ENCODE measurements at regions not wholly inside any gene's neighbourhood (a gene's known extent, or its start where the extent isn't known, plus 50 kb on each side); places are given as distances from the start of the nearest gene placed in this dataset.

GRCh38 chr2:74036010-74036409, 51.3 kb downstream of the TET3 start:
- H3K9me3 ChIP-seq (ENCODE audit: control insufficient read depth, low read depth, low read length) = no peaks in the 10 kb centered on the region
- H3K27ac ChIP-seq (ENCODE audit: control insufficient read depth, insufficient read depth, low read length) = no peak overlapping the region
- peaks cover 56% of the 10 kb centered on the region for H3K79me2 ChIP-seq (ENCODE audit: control insufficient read depth, insufficient read depth, low read length)
- TF ChIP-seq CTCF (optimal IDR thresholded peaks at IDR 0.05 in 1 of 3, IDR thresholded peaks at IDR 0.05 in 1 of 3, conservative IDR thresholded peaks at IDR 0.05 in 1 of 3; ENCODE audit: extremely low read depth in 1 of 3, insufficient read depth in 2 of 3, low read length in 3 of 3) = no peak
- TF ChIP-seq EZH2 (IDR thresholded peaks at IDR 0.05; ENCODE audit: low read length) = no peak
- H3K4me1 ChIP-seq (ENCODE audit: control insufficient read depth, extremely low read depth, insufficient read depth, low read length) = peaks cover 7% of the 10 kb centered on the region
- dilution Hi-C loops (cut with MboI; ENCODE audit: extremely low pct_ligation_motif_present, low sequenced_read_pairs) = no loop called here
- no peak overlapping the region for H3K4me2 ChIP-seq (ENCODE audit: control insufficient read depth, extremely low read depth, insufficient read depth, low read depth, low read length)
- FAIRE-seq = no peak
- peaks cover 16% of the 10 kb centered on the region for H4K20me1 ChIP-seq (ENCODE audit: control insufficient read depth, extremely low read depth, insufficient read depth, low read length)
- H3K4me3 ChIP-seq (ENCODE audit: control insufficient read depth in 2 of 3, extremely low read depth in 1 of 3, insufficient read depth in 2 of 3, low read depth in 1 of 3, low read length in 3 of 3) = no peak overlapping the region
- DNase-seq (ENCODE audit: low read depth, low spot score) = no peak
- no peak overlapping the region for H2AFZ ChIP-seq (ENCODE audit: control insufficient read depth, low read length)
- no peak overlapping the region for H3K9ac ChIP-seq (ENCODE audit: control insufficient read depth, extremely low read depth, insufficient read depth, low read length)
- H3K36me3 ChIP-seq (ENCODE audit: control insufficient read depth in 2 of 2, extremely low read depth in 1 of 2, insufficient read depth in 2 of 2, low read length in 2 of 2) = no peaks in the 10 kb centered on the region
- H3K9me1 ChIP-seq (ENCODE audit: control insufficient read depth, extremely low read depth, insufficient read depth, low read length) = no peaks in the 10 kb centered on the region
- no peaks in the 10 kb centered on the region for H3K27me3 ChIP-seq (ENCODE audit: control insufficient read depth, extremely low read depth, insufficient read depth, low read length)

- dilution Hi-C loops (cut with MboI; ENCODE audit: extremely low pct_ligation_motif_present, low sequenced_read_pairs) = no loop called here
- no peaks in the 10 kb centered on the region for H3K27me3 ChIP-seq (ENCODE audit: control insufficient read depth, extremely low read depth, insufficient read depth, low read length)
- no peak overlapping the region for H3K27ac ChIP-seq (ENCODE audit: control insufficient read depth, insufficient read depth, low read length)
- no peak for FAIRE-seq
- peaks cover 55% of the 10 kb centered on the region for H3K79me2 ChIP-seq (ENCODE audit: control insufficient read depth, insufficient read depth, low read length)
- no peak for DNase-seq (ENCODE audit: low read depth, low spot score)
- H3K4me1 ChIP-seq (ENCODE audit: control insufficient read depth, extremely low read depth, insufficient read depth, low read length) = peaks cover 7% of the 10 kb centered on the region
- H3K36me3 ChIP-seq (ENCODE audit: control insufficient read depth in 2 of 2, extremely low read depth in 1 of 2, insufficient read depth in 2 of 2, low read length in 2 of 2) = no peaks in the 10 kb centered on the region
- no peaks in the 10 kb centered on the region for H3K9me1 ChIP-seq (ENCODE audit: control insufficient read depth, extremely low read depth, insufficient read depth, low read length)
- no peak overlapping the region for H3K4me3 ChIP-seq (ENCODE audit: control insufficient read depth in 2 of 3, extremely low read depth in 1 of 3, insufficient read depth in 2 of 3, low read depth in 1 of 3, low read length in 3 of 3)
- no peak overlapping the region for H3K4me2 ChIP-seq (ENCODE audit: control insufficient read depth, extremely low read depth, insufficient read depth, low read depth, low read length)
- TF ChIP-seq EZH2 (IDR thresholded peaks at IDR 0.05; ENCODE audit: low read length) (no peak), CTCF (optimal IDR thresholded peaks at IDR 0.05 in 1 of 3, IDR thresholded peaks at IDR 0.05 in 1 of 3, conservative IDR thresholded peaks at IDR 0.05 in 1 of 3; ENCODE audit: extremely low read depth in 1 of 3, insufficient read depth in 2 of 3, low read length in 3 of 3) (no peak)
- no peaks in the 10 kb centered on the region for H3K9me3 ChIP-seq (ENCODE audit: control insufficient read depth, low read depth, low read length)
- H3K9ac ChIP-seq (ENCODE audit: control insufficient read depth, extremely low read depth, insufficient read depth, low read length) = no peak overlapping the region
- peaks cover 16% of the 10 kb centered on the region for H4K20me1 ChIP-seq (ENCODE audit: control insufficient read depth, extremely low read depth, insufficient read depth, low read length)
- H2AFZ ChIP-seq (ENCODE audit: control insufficient read depth, low read length) = no peak overlapping the region
These were observed 51.9 kb downstream of the TET3 start for GRCh38 chr2:74036450-74037195.
